ENCODE measurements at regions not wholly inside any gene's neighbourhood (a gene's known extent, or its start where the extent isn't known, plus 50 kb on each side); places are given as distances from the start of the nearest gene placed in this dataset.

DNA sequence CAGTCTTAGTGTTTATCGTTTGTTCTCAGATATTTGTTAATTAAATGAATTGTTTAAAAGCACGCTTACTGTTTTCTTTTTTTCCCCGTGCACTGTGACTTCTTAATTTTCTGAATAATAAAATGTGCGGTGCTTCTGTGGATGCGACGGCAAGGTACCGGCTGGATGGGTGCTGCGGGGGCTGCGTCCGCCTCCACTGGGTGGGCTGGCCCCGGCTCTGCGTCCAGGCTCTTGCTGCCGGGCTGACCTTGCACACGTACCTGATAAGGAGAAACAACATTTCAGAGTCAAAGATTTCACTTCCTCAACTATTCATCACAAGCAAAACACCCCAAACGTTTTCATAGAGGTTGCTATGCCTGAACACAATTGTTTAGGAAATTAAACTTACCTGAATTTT lies 404.0 kb upstream of the IRX1 start:
- Histone ChIP-seq H3K36me3 (ENCODE audit: control insufficient read depth, insufficient read depth, low read length) (no peaks in the 10 kb centered on the region), H3K4me3 (ENCODE audit: low read depth, low read length) (no peak overlapping the region), H3K4me1 (ENCODE audit: control insufficient read depth, insufficient read depth, low read length) (peaks cover 27% of the 10 kb centered on the region), H3K27me3 (ENCODE audit: control insufficient read depth, insufficient read depth, low read length) (no peaks in the 10 kb centered on the region; the same call in 1 of the 2 replicates), H3K9ac (ENCODE audit: low read length) (no peak overlapping the region), H3K9me3 (ENCODE audit: control insufficient read depth, insufficient read depth, low read depth, low read length) (no peaks in the 10 kb centered on the region), H3K27ac (ENCODE audit: low read depth, low read length) (no peak overlapping the region)

DNA sequence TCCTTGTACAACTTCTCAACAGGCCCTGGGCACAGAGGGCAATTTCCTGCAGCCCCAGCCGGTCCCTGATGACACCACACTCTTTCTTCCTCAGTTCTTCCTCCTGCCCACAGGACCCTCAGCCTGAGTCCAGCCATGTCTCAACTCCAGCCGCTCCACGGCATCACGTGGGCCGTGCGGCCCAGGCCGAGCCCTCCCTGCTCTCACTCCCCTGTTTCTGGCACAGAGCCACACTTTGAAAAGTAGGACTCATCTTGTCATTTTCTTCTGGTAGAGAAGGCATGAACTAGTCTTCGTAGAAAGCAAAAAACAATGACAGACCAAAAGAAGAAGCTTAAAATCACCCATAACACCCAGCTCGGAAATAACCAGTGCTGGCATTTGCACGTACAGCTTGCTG lies 404.7 kb upstream of the IRX1 start:
- Histone ChIP-seq H3K27me3 (ENCODE audit: control insufficient read depth, insufficient read depth, low read length) (no peaks in the 10 kb centered on the region), H3K27ac (ENCODE audit: low read depth, low read length) (no peak overlapping the region), H3K36me3 (ENCODE audit: control insufficient read depth, insufficient read depth, low read length) (no peaks in the 10 kb centered on the region), H3K9ac (ENCODE audit: low read length) (no peak overlapping the region), H3K9me3 (ENCODE audit: control insufficient read depth, insufficient read depth, low read depth, low read length) (no peaks in the 10 kb centered on the region), H3K4me1 (ENCODE audit: control insufficient read depth, insufficient read depth, low read length) (peaks cover 26% of the 10 kb centered on the region), H3K4me3 (ENCODE audit: low read depth, low read length) (no peak overlapping the region)

DNA sequence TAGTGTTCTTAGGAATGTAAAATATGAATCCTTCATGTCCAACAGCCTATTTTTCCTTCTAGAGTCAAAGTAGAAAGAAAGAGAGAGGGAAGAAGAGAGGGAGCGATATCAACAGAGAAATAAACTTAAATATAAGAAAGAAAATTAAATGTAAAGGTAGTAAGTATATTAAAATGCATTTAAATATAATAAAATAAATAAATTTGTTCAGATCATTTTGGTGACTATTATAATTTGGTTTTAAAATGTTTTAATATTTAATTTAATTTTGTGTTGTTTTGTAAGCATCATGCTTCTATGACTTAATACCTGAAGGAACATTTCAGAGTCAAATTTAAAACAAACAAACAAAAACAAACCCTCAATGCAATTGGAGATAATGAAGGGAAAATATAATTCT lies 405.2 kb upstream of the IRX1 start:
- Histone ChIP-seq H3K4me1 (ENCODE audit: control insufficient read depth, insufficient read depth, low read length) (peaks cover 24% of the 10 kb centered on the region), H3K27me3 (ENCODE audit: control insufficient read depth, insufficient read depth, low read length) (no peaks in the 10 kb centered on the region), H3K9me3 (ENCODE audit: control insufficient read depth, insufficient read depth, low read depth, low read length) (no peaks in the 10 kb centered on the region), H3K27ac (ENCODE audit: low read depth, low read length) (no peak overlapping the region), H3K36me3 (ENCODE audit: control insufficient read depth, insufficient read depth, low read length) (no peaks in the 10 kb centered on the region), H3K9ac (ENCODE audit: low read length) (no peak overlapping the region), H3K4me3 (ENCODE audit: low read depth, low read length) (no peak overlapping the region)

DNA sequence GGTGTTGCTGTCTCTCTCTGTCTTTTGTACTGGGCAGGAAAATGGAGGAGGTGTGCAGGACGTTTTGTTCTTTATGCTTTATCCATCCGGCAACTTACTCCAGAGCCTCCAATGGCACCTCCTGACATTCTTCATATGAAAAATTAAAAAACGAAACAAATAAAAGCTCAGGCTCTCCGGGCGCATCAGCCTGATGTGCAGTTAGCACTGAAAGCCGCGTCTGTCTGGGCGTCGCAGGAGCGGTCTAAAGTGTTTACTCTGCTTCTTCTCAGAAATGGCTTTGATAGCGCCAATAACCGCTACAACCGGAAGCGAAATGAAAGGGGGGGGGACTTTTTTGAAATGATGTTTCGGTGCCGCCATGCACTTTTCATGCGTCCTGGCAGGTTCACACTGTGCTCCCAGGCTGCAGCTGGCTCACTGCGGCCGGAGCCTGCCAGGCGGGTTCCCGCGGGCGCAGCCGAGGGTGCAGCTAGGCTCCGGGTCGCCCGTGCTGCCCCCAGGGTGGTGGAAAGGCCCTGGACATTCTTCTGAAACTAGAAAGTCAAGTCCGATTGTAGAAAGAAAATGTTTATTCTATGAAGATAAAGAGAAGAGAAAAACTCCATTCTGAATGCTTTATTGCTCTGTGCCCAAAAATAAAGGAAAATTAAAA lies 407.7 kb upstream of the IRX1 start:
- H3K4me3 ChIP-seq (ENCODE audit: low read depth, low read length) = no peak overlapping the region
- H3K27ac ChIP-seq (ENCODE audit: low read depth, low read length) = no peak overlapping the region
- H3K27me3 ChIP-seq (ENCODE audit: control insufficient read depth, insufficient read depth, low read length) = no peaks in the 10 kb centered on the region
- no peaks in the 10 kb centered on the region for H3K9me3 ChIP-seq (ENCODE audit: control insufficient read depth, insufficient read depth, low read depth, low read length)
- H3K4me1 ChIP-seq (ENCODE audit: control insufficient read depth, insufficient read depth, low read length) = peaks cover 13% of the 10 kb centered on the region
- no peaks in the 10 kb centered on the region for H3K36me3 ChIP-seq (ENCODE audit: control insufficient read depth, insufficient read depth, low read length)
- no peak overlapping the region for H3K9ac ChIP-seq (ENCODE audit: low read length)

DNA sequence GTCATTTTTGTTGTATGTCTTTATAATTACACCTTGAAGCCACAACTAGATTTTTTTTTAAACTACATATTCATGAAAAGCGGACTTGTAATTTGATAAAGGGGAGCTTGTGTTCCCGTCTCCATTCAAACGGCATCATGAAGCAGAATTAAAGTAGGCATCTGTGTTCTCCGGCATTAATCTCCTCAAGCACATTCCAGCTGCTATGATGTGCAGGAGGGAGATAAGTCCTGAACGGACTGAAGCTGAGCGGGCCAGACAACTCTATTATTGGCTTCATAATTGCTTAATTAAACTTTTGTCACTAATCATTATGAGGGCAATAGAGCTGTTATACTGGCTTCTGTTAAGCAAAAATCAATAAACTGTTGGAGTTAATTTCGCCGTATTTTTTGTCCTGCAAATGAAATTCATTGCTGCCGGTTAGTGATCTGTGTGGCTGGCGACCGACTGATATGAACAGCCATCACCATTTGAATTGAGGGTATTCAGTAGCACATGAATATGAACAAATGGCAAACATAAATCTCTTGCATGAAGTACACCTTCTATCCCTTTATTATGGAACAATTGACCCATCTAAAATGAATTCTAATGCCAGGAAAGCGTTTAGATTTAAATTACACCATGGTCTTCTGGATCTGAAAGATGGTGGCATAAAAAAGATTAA lies 408.8 kb upstream of the IRX1 start:
- peaks cover 13% of the 10 kb centered on the region for H3K4me1 ChIP-seq (ENCODE audit: control insufficient read depth, insufficient read depth, low read length)
- H3K36me3 ChIP-seq (ENCODE audit: control insufficient read depth, insufficient read depth, low read length) = no peaks in the 10 kb centered on the region
- no peaks in the 10 kb centered on the region for H3K27me3 ChIP-seq (ENCODE audit: control insufficient read depth, insufficient read depth, low read length)
- H3K4me3 ChIP-seq (ENCODE audit: low read depth, low read length) = no peak overlapping the region
- H3K27ac ChIP-seq (ENCODE audit: low read depth, low read length) = no peak overlapping the region
- H3K9me3 ChIP-seq (ENCODE audit: control insufficient read depth, insufficient read depth, low read depth, low read length) = no peaks in the 10 kb centered on the region
- H3K9ac ChIP-seq (ENCODE audit: low read length) = no peak overlapping the region

DNA sequence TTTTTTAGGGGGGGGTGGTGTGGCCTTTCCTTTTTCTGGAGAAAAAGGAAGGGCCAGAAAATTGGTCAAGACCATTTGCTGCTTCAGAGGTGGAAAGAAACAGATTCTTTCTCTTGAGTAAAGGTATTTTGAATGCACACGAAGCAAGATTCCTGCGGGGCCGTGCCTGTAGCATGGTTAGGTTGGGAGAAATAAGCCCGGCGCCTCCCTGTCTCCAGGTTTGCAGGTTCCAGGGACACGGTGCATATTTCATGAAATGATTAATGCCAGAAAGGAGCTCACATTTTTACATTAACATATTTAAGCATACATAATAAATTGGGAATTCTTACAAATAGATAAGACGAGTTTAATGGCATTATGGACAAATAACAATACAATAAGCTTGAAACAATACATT lies 409.5 kb upstream of the IRX1 start:
- no peaks in the 10 kb centered on the region for H3K36me3 ChIP-seq (ENCODE audit: control insufficient read depth, insufficient read depth, low read length)
- H3K4me1 ChIP-seq (ENCODE audit: control insufficient read depth, insufficient read depth, low read length) = peaks cover 13% of the 10 kb centered on the region
- no peak overlapping the region for H3K9ac ChIP-seq (ENCODE audit: low read length)
- no peak overlapping the region for H3K27ac ChIP-seq (ENCODE audit: low read depth, low read length)
- no peak overlapping the region for H3K4me3 ChIP-seq (ENCODE audit: low read depth, low read length)
- H3K27me3 ChIP-seq (ENCODE audit: control insufficient read depth, insufficient read depth, low read length) = no peaks in the 10 kb centered on the region
- no peaks in the 10 kb centered on the region for H3K9me3 ChIP-seq (ENCODE audit: control insufficient read depth, insufficient read depth, low read depth, low read length)

DNA sequence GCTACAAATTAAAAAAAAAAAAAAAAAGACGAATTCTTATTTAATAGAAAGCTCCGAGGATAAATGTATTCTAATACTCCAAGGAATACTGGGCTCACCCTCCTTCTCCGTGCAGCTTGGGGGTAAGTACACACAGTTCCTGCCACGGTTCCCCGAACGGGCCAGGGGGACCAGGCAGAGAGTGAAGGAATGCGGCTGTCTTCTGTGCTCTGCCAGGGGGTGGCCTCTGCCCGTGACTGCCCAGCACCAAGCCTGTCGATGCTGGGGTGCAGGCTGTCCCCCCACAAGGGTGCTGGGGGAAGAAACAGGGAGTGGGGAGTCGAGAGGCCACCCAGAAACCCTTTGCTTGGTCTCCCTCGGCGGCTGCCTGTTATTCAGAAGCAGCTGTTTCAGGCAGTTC lies 410.1 kb upstream of the IRX1 start:
- no peak overlapping the region for H3K27ac ChIP-seq (ENCODE audit: low read depth, low read length)
- peaks cover 13% of the 10 kb centered on the region for H3K4me1 ChIP-seq (ENCODE audit: control insufficient read depth, insufficient read depth, low read length)
- no peaks in the 10 kb centered on the region for H3K9me3 ChIP-seq (ENCODE audit: control insufficient read depth, insufficient read depth, low read depth, low read length)
- no peaks in the 10 kb centered on the region for H3K27me3 ChIP-seq (ENCODE audit: control insufficient read depth, insufficient read depth, low read length)
- no peaks in the 10 kb centered on the region for H3K36me3 ChIP-seq (ENCODE audit: control insufficient read depth, insufficient read depth, low read length)
- H3K4me3 ChIP-seq (ENCODE audit: low read depth, low read length) = no peak overlapping the region
- H3K9ac ChIP-seq (ENCODE audit: low read length) = no peak overlapping the region

DNA sequence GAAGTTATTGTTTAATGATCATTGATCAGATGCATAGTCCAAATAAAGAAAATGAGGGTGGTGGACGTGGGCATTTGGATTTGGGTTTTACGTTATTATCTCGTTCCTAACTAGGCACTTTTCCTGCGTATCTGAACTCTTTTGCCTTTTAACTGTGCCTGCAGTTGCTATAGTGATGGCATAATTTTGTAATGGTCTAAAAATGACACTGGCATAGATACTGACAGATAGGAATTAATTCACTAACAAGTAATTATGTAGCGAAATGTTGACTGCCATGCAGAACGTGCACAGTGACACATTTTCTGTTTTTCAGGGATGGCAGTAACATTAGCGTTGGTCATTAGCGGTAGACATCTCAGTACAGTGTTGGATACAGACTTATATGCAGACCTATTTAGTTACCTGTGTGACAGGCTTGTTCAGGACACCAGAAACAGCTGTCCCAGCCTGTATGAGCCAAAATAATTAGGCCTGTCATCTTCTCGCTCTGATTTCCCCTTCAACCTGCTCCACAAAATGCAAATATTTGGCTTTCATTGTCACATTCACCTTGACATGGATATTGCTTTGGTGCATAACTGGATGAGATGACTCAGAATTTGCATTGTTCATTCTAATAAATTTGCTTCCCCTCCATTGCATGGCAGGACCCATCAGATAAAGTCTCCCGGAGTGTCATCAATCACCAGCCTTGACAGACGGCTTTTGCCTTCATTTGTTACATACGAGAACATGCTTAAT lies 413.3 kb upstream of the IRX1 start:
- no peak overlapping the region for H3K27ac ChIP-seq (ENCODE audit: low read depth, low read length)
- no peaks in the 10 kb centered on the region for H3K36me3 ChIP-seq (ENCODE audit: control insufficient read depth, insufficient read depth, low read length)
- no peak overlapping the region for H3K9ac ChIP-seq (ENCODE audit: low read length)
- no peaks in the 10 kb centered on the region for H3K27me3 ChIP-seq (ENCODE audit: control insufficient read depth, insufficient read depth, low read length)
- H3K9me3 ChIP-seq (ENCODE audit: control insufficient read depth, insufficient read depth, low read depth, low read length) = no peaks in the 10 kb centered on the region
- H3K4me1 ChIP-seq (ENCODE audit: control insufficient read depth, insufficient read depth, low read length) = peaks cover 17% of the 10 kb centered on the region
- no peak overlapping the region for H3K4me3 ChIP-seq (ENCODE audit: low read depth, low read length)

DNA sequence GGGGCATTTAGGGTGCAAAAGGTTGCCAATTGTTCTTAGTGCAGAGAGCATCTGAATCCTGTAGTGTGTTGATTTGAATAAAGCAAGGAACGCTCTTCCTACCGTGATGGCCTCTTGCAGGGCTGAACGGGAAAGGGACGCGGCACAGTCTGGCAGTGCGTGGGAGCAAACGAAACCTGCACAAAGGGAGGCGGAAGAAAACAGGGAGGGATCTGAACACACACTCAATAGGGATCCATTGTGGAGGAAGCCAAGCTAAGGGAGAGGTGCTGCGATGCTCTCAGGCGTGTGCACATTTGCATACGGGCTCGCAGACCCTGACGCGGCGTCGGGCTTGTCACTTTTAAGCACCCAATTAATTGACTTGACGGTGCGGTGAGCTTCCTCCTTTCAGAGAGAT lies 414.0 kb upstream of the IRX1 start:
- Histone ChIP-seq H3K27ac (ENCODE audit: low read depth, low read length) (no peak overlapping the region), H3K9me3 (ENCODE audit: control insufficient read depth, insufficient read depth, low read depth, low read length) (no peaks in the 10 kb centered on the region), H3K4me3 (ENCODE audit: low read depth, low read length) (no peak overlapping the region), H3K27me3 (ENCODE audit: control insufficient read depth, insufficient read depth, low read length) (no peaks in the 10 kb centered on the region), H3K4me1 (ENCODE audit: control insufficient read depth, insufficient read depth, low read length) (peaks cover 11% of the 10 kb centered on the region), H3K36me3 (ENCODE audit: control insufficient read depth, insufficient read depth, low read length) (no peaks in the 10 kb centered on the region), H3K9ac (ENCODE audit: low read length) (no peak overlapping the region)

DNA sequence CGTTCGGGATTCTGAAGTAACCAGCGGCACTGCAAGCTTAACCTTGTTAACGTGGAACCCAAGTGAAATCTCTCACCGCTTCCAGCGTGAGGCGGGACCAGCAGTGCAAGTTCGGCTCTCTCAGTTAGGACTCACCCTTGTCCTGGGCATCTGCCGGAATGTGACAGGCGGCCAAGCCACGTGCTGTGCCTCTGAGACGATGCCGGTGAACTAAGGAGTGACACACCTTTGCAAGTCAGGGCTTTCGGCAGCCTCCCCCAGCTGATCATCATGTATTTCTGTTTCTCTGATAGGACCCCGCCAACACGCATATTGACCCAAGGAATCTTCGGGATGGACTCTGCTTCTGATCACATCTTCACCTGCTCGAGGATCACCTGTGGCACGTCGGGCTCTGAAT lies 415.0 kb upstream of the IRX1 start:
- no peaks in the 10 kb centered on the region for H3K9me3 ChIP-seq (ENCODE audit: control insufficient read depth, insufficient read depth, low read depth, low read length)
- H3K9ac ChIP-seq (ENCODE audit: low read length) = no peak overlapping the region
- H3K27me3 ChIP-seq (ENCODE audit: control insufficient read depth, insufficient read depth, low read length) = no peaks in the 10 kb centered on the region
- H3K4me3 ChIP-seq (ENCODE audit: low read depth, low read length) = no peak overlapping the region
- peaks cover 5% of the 10 kb centered on the region for H3K4me1 ChIP-seq (ENCODE audit: control insufficient read depth, insufficient read depth, low read length)
- no peak overlapping the region for H3K27ac ChIP-seq (ENCODE audit: low read depth, low read length)
- no peaks in the 10 kb centered on the region for H3K36me3 ChIP-seq (ENCODE audit: control insufficient read depth, insufficient read depth, low read length)

DNA sequence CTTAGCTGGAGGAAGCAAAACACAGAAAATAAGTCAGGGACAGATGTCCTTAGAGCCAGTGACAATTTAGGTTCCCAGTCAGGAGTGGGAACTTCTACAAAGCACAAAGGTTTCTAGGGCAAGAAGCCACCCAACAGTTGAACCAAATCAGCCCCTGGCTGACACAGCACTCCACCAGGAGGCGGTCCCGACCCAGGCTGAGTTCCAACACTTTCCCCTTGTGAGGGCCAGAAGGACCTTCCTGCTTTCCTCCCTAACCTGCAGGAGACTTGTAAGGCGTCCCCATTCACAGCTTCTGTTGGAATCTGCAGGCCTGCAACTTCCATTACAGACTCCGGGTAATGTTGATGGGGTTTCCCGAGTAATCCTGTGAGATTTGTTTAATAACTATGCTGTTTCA lies 416.4 kb upstream of the IRX1 start:
- peaks cover 5% of the 10 kb centered on the region for H3K4me1 ChIP-seq (ENCODE audit: control insufficient read depth, insufficient read depth, low read length)
- H3K36me3 ChIP-seq (ENCODE audit: control insufficient read depth, insufficient read depth, low read length) = no peaks in the 10 kb centered on the region
- H3K4me3 ChIP-seq (ENCODE audit: low read depth, low read length) = no peak overlapping the region
- no peak overlapping the region for H3K9ac ChIP-seq (ENCODE audit: low read length)
- no peak overlapping the region for H3K27ac ChIP-seq (ENCODE audit: low read depth, low read length)
- H3K27me3 ChIP-seq (ENCODE audit: control insufficient read depth, insufficient read depth, low read length) = no peaks in the 10 kb centered on the region
- H3K9me3 ChIP-seq (ENCODE audit: control insufficient read depth, insufficient read depth, low read depth, low read length) = no peaks in the 10 kb centered on the region
